Kasumi-1 (cell line): ENCODE measurements at regions not wholly inside any gene's neighbourhood (a gene's known extent, or its start where the extent isn't known, plus 50 kb on each side); places are given as distances from the start of the nearest gene placed in this dataset.

Source experiments
- DNase-seq, 2 experiments: peaks; one replicate each; lab custom pipeline; 2025; lab: John Stamatoyannopoulos, UW

GRCh38 chr7:42289473-42289872 lies 52.5 kb upstream of the GLI3 start:
- DNase-seq: no peak
